AG10803 (cell line): ENCODE measurements at regions not wholly inside any gene's neighbourhood (a gene's known extent, or its start where the extent isn't known, plus 50 kb on each side); places are given as distances from the start of the nearest gene placed in this dataset.

Source experiments
- DNase-seq: peaks from one replicate; pipeline ENCODE4 v3.0.0; 2010; ENCODE audit warnings: low read depth
- H3K4me3 ChIP-seq: 2 replicates; pipeline ENCODE4 v1.5.1; 2011; ENCODE audit warnings: mild to moderate bottlenecking, low read length, control low read depth
- CTCF ChIP-seq: conservative IDR thresholded peaks from 2 replicates; pipeline ENCODE4 v1.5.1; 2011; ENCODE audit warnings: mild to moderate bottlenecking, low read length, control low read depth, inconsistent platforms

GRCh38 chr6:3661390-3661789, 90.1 kb downstream of the PXDC1 start:
- no peak for DNase-seq
- H3K4me3 ChIP-seq, result no peak overlapping the region
- no peak for TF ChIP-seq CTCF

GRCh38 chr6:3660473-3660872, 91.0 kb downstream of the PXDC1 start:
- no peak for TF ChIP-seq CTCF
- no peak overlapping the region for H3K4me3 ChIP-seq
- DNase-seq, result no peak

GRCh38 chr6:3659748-3660147, 91.8 kb downstream of the PXDC1 start:
- no peak overlapping the region for H3K4me3 ChIP-seq
- no peak for TF ChIP-seq CTCF
- DNase-seq, result no peak

GRCh38 chr6:3656076-3656475, 95.4 kb downstream of the PXDC1 start:
- DNase-seq, result no peak
- H3K4me3 ChIP-seq, result no peak overlapping the region
- no peak for TF ChIP-seq CTCF

GRCh38 chr6:3654898-3655297, 96.6 kb downstream of the PXDC1 start:
- DNase-seq, result no peak
- H3K4me3 ChIP-seq, result no peak overlapping the region
- no peak for TF ChIP-seq CTCF

GRCh38 chr6:3654436-3654835, 97.1 kb downstream of the PXDC1 start:
- DNase-seq, result no peak
- H3K4me3 ChIP-seq, result no peak overlapping the region
- TF ChIP-seq CTCF, result no peak

GRCh38 chr6:3653528-3654070, 97.9 kb downstream of the PXDC1 start:
- no peak for TF ChIP-seq CTCF
- no peak for DNase-seq
- no peak overlapping the region for H3K4me3 ChIP-seq
